H1 (cell line): ENCODE measurements at regions not wholly inside any gene's neighbourhood (a gene's known extent, or its start where the extent isn't known, plus 50 kb on each side); places are given as distances from the start of the nearest gene placed in this dataset.

Experiments used
- CTCF ChIA-PET: fragments of 300-600 bp; sonication (Branson Sonifier 250); formaldehyde crosslinking; loops from one replicate; lab custom pipeline; 2021; ENCODE audit not compliant: partially characterized antibody; lab: Charles Lee
- POLR2A ChIA-PET: fragments of 300-600 bp; sonication (Branson Sonifier 250); formaldehyde crosslinking; loops from one replicate; lab custom pipeline; 2021; ENCODE audit warnings: inconsistent platforms; ENCODE audit not compliant: partially characterized antibody; lab: Charles Lee
- DNase-seq, 2 experiments: peaks; one replicate each; pipeline versions ENCODE4 v3.0.0 to v3.0.0-alpha.2; 2010 to 2022; ENCODE audit warnings: low spot score in 2 of 2, low read depth in 1 of 2, mixed read lengths in 1 of 2
- FAIRE-seq: peaks from 2 replicates; lab custom pipeline; 2011; peaks lifted over from hg19 to GRCh38; lab: Jason Lieb, UNC
- H2AFZ ChIP-seq: 2 replicates; pipeline ENCODE4 v1.8.1; 2012; ENCODE audit warnings: low read length, inconsistent platforms
- H2AK5ac ChIP-seq: 2 replicates; pipeline ENCODE4 v1.6.1; 2013; ENCODE audit warnings: low read depth, low read length
- H2BK120ac ChIP-seq: replicated peaks from 2 replicates; pipeline ENCODE3; 2013; ENCODE audit warnings: low read depth, low read length, inconsistent platforms
- H2BK12ac ChIP-seq: 2 replicates; pipeline ENCODE4 v1.6.1; 2013; ENCODE audit warnings: low read depth, low read length
- H2BK15ac ChIP-seq: 2 replicates; pipeline ENCODE4 v1.6.1; 2013; ENCODE audit warnings: low read length
- H2BK20ac ChIP-seq: 2 replicates; pipeline ENCODE4 v1.6.1; 2013; ENCODE audit warnings: low read length
- H2BK5ac ChIP-seq: 2 replicates; pipeline ENCODE4 v1.6.1; 2013; ENCODE audit warnings: low read depth, low read length
- H3K14ac ChIP-seq: 2 replicates; pipeline ENCODE4 v1.6.1; 2013; ENCODE audit warnings: inconsistent platforms; ENCODE audit not compliant: insufficient read length
- H3K18ac ChIP-seq: 2 replicates; pipeline ENCODE4 v1.6.1; 2013; ENCODE audit warnings: low read length; ENCODE audit errors: extremely low read depth
- H3K23ac ChIP-seq: 2 replicates; pipeline ENCODE4 v1.6.1; 2013; ENCODE audit warnings: inconsistent platforms; ENCODE audit not compliant: insufficient read length
- H3K23me2 ChIP-seq: 2 replicates; pipeline ENCODE4 v1.6.1; 2013; ENCODE audit warnings: low read depth, low read length
- H3K27ac ChIP-seq: 2 replicates; pipeline ENCODE4 v1.6.1; 2011; ENCODE audit warnings: low read depth, low read length, inconsistent platforms
- H3K27me3 ChIP-seq, 4 experiments: replicated peaks in 1 of 4; 1 replicate in 1 of 4; 2 replicates in 3 of 4; pipeline versions ENCODE4 v1.6.1 to v1.8.1; 2011 to 2013; ENCODE audit warnings: low read length in 3 of 4, mild to moderate bottlenecking in 3 of 4, inconsistent platforms in 2 of 4, mixed read lengths in 2 of 4, moderate library complexity in 1 of 4; ENCODE audit not compliant: control insufficient read depth in 3 of 4, insufficient read depth in 3 of 4; ENCODE audit errors: extremely low read depth in 1 of 4
- H3K36me3 ChIP-seq, 4 experiments: 2 replicates each; pipeline versions ENCODE4 v1.6.1 to v1.8.1; 2011 to 2013; ENCODE audit warnings: mild to moderate bottlenecking in 4 of 4, low read length in 3 of 4, moderate library complexity in 2 of 4, control low read depth in 1 of 4, inconsistent platforms in 1 of 4; ENCODE audit not compliant: insufficient read depth in 4 of 4, control insufficient read depth in 2 of 4
- H3K4ac ChIP-seq: replicated peaks from 2 replicates; pipeline ENCODE3; 2013; ENCODE audit warnings: low read length, low read depth, mixed read lengths, inconsistent platforms; ENCODE audit not compliant: insufficient read length
- H3K4me1 ChIP-seq, 4 experiments: replicated peaks in 1 of 4; 1 replicate in 1 of 4; 2 replicates in 3 of 4; pipeline versions ENCODE4 v1.6.1 to v1.8.1; 2011 to 2013; ENCODE audit warnings: low read length in 3 of 4, inconsistent platforms in 2 of 4, mixed read lengths in 1 of 4; ENCODE audit not compliant: insufficient read depth in 4 of 4, control insufficient read depth in 3 of 4
- H3K4me2 ChIP-seq, 2 experiments: 2 replicates each; pipeline versions ENCODE4 v1.6.1 to v1.8.1; 2011 to 2013; ENCODE audit warnings: low read depth in 2 of 2, low read length in 2 of 2, control low read depth in 1 of 2, inconsistent platforms in 1 of 2, mild to moderate bottlenecking in 1 of 2; ENCODE audit not compliant: insufficient read depth in 1 of 2
- H3K4me3 ChIP-seq, 4 experiments: fragments of 200-600, 300-600 bp in 1 of 4; sonication (generic), shearing (Covaris generic), sonication (Bioruptor Twin) in 1 of 4; 2 replicates each; pipeline versions ENCODE4 v1.5.1 to v1.8.1; 2011 to 2016; ENCODE audit warnings: low read length in 4 of 4, low read depth in 3 of 4, control low read depth in 2 of 4, inconsistent platforms in 2 of 4, mild to moderate bottlenecking in 2 of 4, mixed read lengths in 1 of 4, moderate library complexity in 1 of 4; ENCODE audit not compliant: insufficient read depth in 2 of 4; ENCODE audit errors: extremely low read depth in 1 of 4
- H3K56ac ChIP-seq: replicated peaks from 2 replicates; pipeline ENCODE3; 2013; ENCODE audit warnings: low read depth, mild to moderate bottlenecking, mixed read lengths, low read length, inconsistent platforms; ENCODE audit not compliant: insufficient read length
- H3K79me1 ChIP-seq: 2 replicates; pipeline ENCODE4 v1.6.1; 2013; ENCODE audit warnings: low read depth, low read length, control low read depth
- H3K79me2 ChIP-seq, 2 experiments: 2 replicates each; pipeline versions ENCODE4 v1.6.1 to v1.8.1; 2012 to 2013; ENCODE audit warnings: low read length in 2 of 2, mild to moderate bottlenecking in 2 of 2, inconsistent platforms in 1 of 2; ENCODE audit not compliant: insufficient read depth in 2 of 2, control insufficient read depth in 1 of 2
- H3K9ac ChIP-seq, 4 experiments: replicated peaks in 1 of 4; 1 replicate in 1 of 4; 2 replicates in 3 of 4; pipeline versions ENCODE4 v1.6.1 to v1.8.1; 2011 to 2013; ENCODE audit warnings: low read depth in 3 of 4, low read length in 3 of 4, control low read depth in 2 of 4, mild to moderate bottlenecking in 2 of 4, moderate library complexity in 2 of 4, inconsistent platforms in 1 of 4; ENCODE audit errors: extremely low read depth in 1 of 4
- H3K9me3 ChIP-seq, 2 experiments: 2 replicates each; pipeline versions ENCODE4 v1.6.1 to v1.8.1; 2012 to 2013; ENCODE audit warnings: mild to moderate bottlenecking in 2 of 2, moderate library complexity in 2 of 2, control low read depth in 1 of 2, inconsistent platforms in 1 of 2, low read depth in 1 of 2, low read length in 1 of 2, mixed read lengths in 1 of 2; ENCODE audit not compliant: insufficient read depth in 2 of 2
- H4K20me1 ChIP-seq, 2 experiments: replicated peaks in 1 of 2; 2 replicates each; pipeline versions ENCODE3 to v1.8.1; 2011 to 2013; ENCODE audit warnings: inconsistent platforms in 2 of 2, low read length in 2 of 2, mild to moderate bottlenecking in 1 of 2; ENCODE audit not compliant: insufficient read depth in 2 of 2, control insufficient read depth in 1 of 2
- H4K5ac ChIP-seq: 2 replicates; pipeline ENCODE4 v1.6.1; 2013; ENCODE audit warnings: low read length, low read depth, mixed read lengths, inconsistent platforms; ENCODE audit not compliant: insufficient read length
- H4K8ac ChIP-seq: 2 replicates; pipeline ENCODE4 v1.8.0; 2013; ENCODE audit warnings: mild to moderate bottlenecking, moderate library complexity, low read length, inconsistent platforms; ENCODE audit not compliant: insufficient read depth; ENCODE audit errors: extremely low read depth
- H4K91ac ChIP-seq: replicated peaks from 2 replicates; pipeline ENCODE3; 2013; ENCODE audit warnings: low read length, mixed read lengths, inconsistent platforms; ENCODE audit not compliant: insufficient read length
- CEBPB ChIP-seq: IDR thresholded peaks from 2 replicates; pipeline ENCODE4 v1.6.1; 2012; ENCODE audit warnings: low read depth, low read length
- CTBP2 ChIP-seq: IDR thresholded peaks from 2 replicates; pipeline ENCODE4 v1.7.0; 2011; ENCODE audit warnings: borderline replicate concordance, mild to moderate bottlenecking, moderate library complexity, mixed read lengths, low read length; ENCODE audit not compliant: insufficient read depth, insufficient read length
- KDM5A ChIP-seq: fragments of 200-600 bp; IDR thresholded peaks from 2 replicates; pipeline ENCODE4 v1.7.1; 2012; ENCODE audit warnings: mild to moderate bottlenecking, low read length, inconsistent platforms, mixed read lengths
- MAX ChIP-seq: IDR thresholded peaks from 2 replicates; pipeline ENCODE4 v1.6.1; 2012; ENCODE audit warnings: inconsistent platforms
- POLR2A ChIP-seq, 2 experiments: IDR thresholded peaks; 1 replicate in 1 of 2; 2 replicates in 1 of 2; pipeline ENCODE4 v1.6.1; 2011; ENCODE audit warnings: low read depth in 2 of 2, low read length in 2 of 2, mild to moderate bottlenecking in 2 of 2; ENCODE audit errors: control extremely low read depth in 1 of 2
- RXRA ChIP-seq: IDR thresholded peaks from 2 replicates; pipeline ENCODE4 v1.6.1; 2011; ENCODE audit warnings: low read depth, mild to moderate bottlenecking, low read length, moderate library complexity; ENCODE audit not compliant: insufficient read depth
- SP4 ChIP-seq: IDR thresholded peaks from 2 replicates; pipeline ENCODE4 v1.6.1; 2012; ENCODE audit warnings: low read length, inconsistent platforms
- TCF12 ChIP-seq: IDR thresholded peaks from 2 replicates; pipeline ENCODE4 v1.6.1; 2011; ENCODE audit warnings: low read depth, mild to moderate bottlenecking, low read length
- USF2 ChIP-seq: IDR thresholded peaks from 2 replicates; pipeline ENCODE4 v1.6.1; 2011; ENCODE audit warnings: low read length, improper control_type of control experiment
- WGBS, 2 experiments: shearing (Covaris generic) in 1 of 2; methylation state at CpG; one replicate each; pipeline versions ENCODE4 v1.1.6 to v1.1.7; 2013 to 2015; ENCODE audit warnings: low lambda C conversion rate in 2 of 2, mixed read lengths in 2 of 2, inconsistent platforms in 1 of 2, low coverage in 1 of 2, missing lambda C conversion rate in 1 of 2; ENCODE audit not compliant: insufficient replicate concordance in 2 of 2, insufficient coverage in 1 of 2, insufficient read length in 1 of 2; ENCODE audit errors: extremely low coverage in 1 of 2, missing lambda C conversion rate in 1 of 2; 5-methylcytosine and 5-hydroxymethylcytosine counted together

- no peak overlapping the region for H2AFZ ChIP-seq
- no peak overlapping the region for H3K23ac ChIP-seq
- H2BK12ac ChIP-seq = no peak overlapping the region
- WGBS, 2 experiments = 82% methylated on average over 4 of the region's 4 CpGs; no CpG with 5 or more reads in 1 of the 2 experiments
- H3K23me2 ChIP-seq = no peaks in the 10 kb centered on the region
- H3K27me3 ChIP-seq = peaks cover 0 to 14% (median 6%) of the 10 kb centered on the region in 4 experiments; a peak in 3 of 7 replicates
- H4K5ac ChIP-seq = no peak overlapping the region
- H4K20me1 ChIP-seq = no peaks in the 10 kb centered on the region
- no peaks in the 10 kb centered on the region for H3K79me2 ChIP-seq
- no peak overlapping the region for H3K18ac ChIP-seq
- no peak overlapping the region for H2BK20ac ChIP-seq
- H2AK5ac ChIP-seq = no peak overlapping the region
- no peak overlapping the region for H3K9ac ChIP-seq
- H3K4me2 ChIP-seq = no peak overlapping the region
- H2BK120ac ChIP-seq = no peak overlapping the region
- no peak overlapping the region for H3K56ac ChIP-seq
- no peaks in the 10 kb centered on the region; a peak in 1 of 7 replicates for H3K4me1 ChIP-seq
- DNase-seq (no peak), FAIRE-seq (no peak)
- H2BK15ac ChIP-seq = no peak overlapping the region
- H3K9me3 ChIP-seq = 0 out of 4 replicates have a peak, but pooled peaks cover 0 to 4% of the 10 kb centered on the region in 2 experiments
- no peak overlapping the region for H3K14ac ChIP-seq
- POLR2A ChIA-PET = no interaction called here
- H3K4ac ChIP-seq = no peak overlapping the region
- CTCF ChIA-PET = interaction anchor here (0.9 to 1.5 kb wide), 6 partner anchors 10 to 254 kb away, joined by 3 to 5 read pairs (median 3); no protein-coding TSS in a partner anchor
- no peak overlapping the region for H2BK5ac ChIP-seq
- no peak overlapping the region for H3K4me3 ChIP-seq
- H4K8ac ChIP-seq = no peak overlapping the region
- no peaks in the 10 kb centered on the region for H3K79me1 ChIP-seq
- H3K36me3 ChIP-seq = no peaks in the 10 kb centered on the region
- H3K27ac ChIP-seq = no peak overlapping the region
- no peak overlapping the region for H4K91ac ChIP-seq
- TF ChIP-seq KDM5A (no peak), CEBPB (no peak), SP4 (no peak), TCF12 (no peak), POLR2A (IDR thresholded peaks at IDR 0.05; ENCODE audit: control extremely low read depth in 1 of 2, low read depth in 2 of 2, low read length in 2 of 2) (no peak), CTBP2 (no peak), MAX (no peak), USF2 (no peak), RXRA (no peak)
Observed at GRCh38 chr7:131943211-131943610, 386.8 kb upstream of the PODXL start.
